ENCODE measurements at regions not wholly inside any gene's neighbourhood (a gene's known extent, or its start where the extent isn't known, plus 50 kb on each side); places are given as distances from the start of the nearest gene placed in this dataset.
"Not testable (repeated sequence)": the region's sequence is repeated elsewhere in the genome, so short reads cannot be mapped to it uniquely, and the experiment has no call there.

- no peak for DNase-seq (ENCODE audit: low read depth)
- no peak overlapping the region for H3K4me3 ChIP-seq (ENCODE audit: low read depth, low read length)
- no peak for TF ChIP-seq POLR2A (IDR thresholded peaks at IDR 0.05; ENCODE audit: extremely low read depth, insufficient read length)
- no peak for TF ChIP-seq MAX (IDR thresholded peaks at IDR 0.05; ENCODE audit: low read depth, low read length)
- TF ChIP-seq CTCF (IDR thresholded peaks at IDR 0.05; ENCODE audit: low read depth, low read length): no peak
- TF ChIP-seq MYC (IDR thresholded peaks at IDR 0.05; ENCODE audit: low read depth, low read length): no peak
Measured at GRCh38 chr2:95729597-95729955, 137.8 kb downstream of the TRIM43 start.

DNA sequence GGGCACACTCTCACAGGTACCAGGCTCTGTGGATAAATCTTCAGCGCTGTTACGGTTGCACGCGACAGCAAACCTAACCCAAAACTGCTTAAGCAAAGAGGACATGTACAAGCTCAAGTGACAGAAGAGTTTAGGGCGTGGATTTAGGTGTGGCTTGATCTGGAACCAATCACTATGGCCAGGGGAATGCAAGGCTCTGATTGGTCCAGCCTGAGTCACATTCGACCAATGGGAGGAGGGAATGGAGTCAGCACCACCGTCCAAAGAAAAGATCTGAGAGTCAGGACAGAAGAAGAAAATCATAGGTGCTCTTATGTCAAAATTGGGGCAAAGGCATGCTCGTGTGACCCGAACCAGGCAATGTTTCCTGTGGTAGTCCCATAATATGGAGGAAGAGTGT is 139.0 kb downstream of the TRIM43 start:
- no peak overlapping the region for H3K4me3 ChIP-seq (ENCODE audit: low read depth, low read length)
- DNase-seq (ENCODE audit: low read depth): peak; percentile 18
- TF ChIP-seq CTCF (IDR thresholded peaks at IDR 0.05; ENCODE audit: low read depth, low read length): no peak
- TF ChIP-seq MAX (IDR thresholded peaks at IDR 0.05; ENCODE audit: low read depth, low read length): no peak
- no peak for TF ChIP-seq POLR2A (IDR thresholded peaks at IDR 0.05; ENCODE audit: extremely low read depth, insufficient read length)
- TF ChIP-seq MYC (IDR thresholded peaks at IDR 0.05; ENCODE audit: low read depth, low read length): no peak

DNA sequence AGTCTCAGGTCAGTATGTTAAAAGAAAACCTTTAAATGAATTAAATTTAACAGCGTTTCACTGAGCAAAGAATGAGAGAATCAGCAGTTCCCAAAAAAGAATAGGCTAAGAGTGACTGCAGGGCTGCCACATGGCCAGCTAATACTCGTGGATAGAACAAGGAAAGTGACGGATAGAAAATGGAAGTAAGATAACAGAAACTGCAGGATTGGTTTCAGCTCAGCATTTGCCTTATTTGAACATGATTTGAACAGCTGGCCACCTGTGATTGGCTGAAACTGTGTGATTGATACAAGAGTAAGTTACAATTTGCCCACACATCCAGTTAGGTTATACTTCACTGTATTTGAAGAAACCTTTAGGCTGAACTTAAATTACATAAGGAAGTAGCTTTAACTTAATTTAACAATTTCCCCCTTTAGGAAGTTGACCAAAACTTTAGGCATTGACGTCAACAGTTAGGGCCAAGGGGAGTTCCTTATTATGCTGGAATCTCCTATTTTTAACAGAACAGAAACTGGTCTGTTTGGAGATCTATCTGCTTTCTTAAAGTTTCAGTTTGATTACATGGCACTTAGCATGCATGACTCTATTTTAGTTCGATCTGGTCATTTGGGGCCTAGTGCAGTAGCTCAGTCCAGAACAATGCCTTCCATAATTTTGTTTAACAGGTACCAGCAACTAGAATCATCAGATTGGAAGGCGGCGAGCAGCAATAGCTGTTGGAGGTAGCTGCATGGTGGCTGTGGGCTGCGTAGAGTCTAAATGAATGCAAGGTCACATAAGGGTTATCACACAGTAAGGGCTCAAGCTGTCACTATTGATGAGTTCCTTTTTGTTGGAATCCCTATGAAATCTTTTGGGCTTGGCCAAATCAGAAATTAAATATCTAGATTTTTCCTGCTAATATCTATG is 143.4 kb downstream of the TRIM43 start:
- H3K4me3 ChIP-seq (ENCODE audit: low read depth, low read length): no peak overlapping the region
- no peak for TF ChIP-seq MYC (IDR thresholded peaks at IDR 0.05; ENCODE audit: low read depth, low read length)
- DNase-seq (ENCODE audit: low read depth): no peak

DNA sequence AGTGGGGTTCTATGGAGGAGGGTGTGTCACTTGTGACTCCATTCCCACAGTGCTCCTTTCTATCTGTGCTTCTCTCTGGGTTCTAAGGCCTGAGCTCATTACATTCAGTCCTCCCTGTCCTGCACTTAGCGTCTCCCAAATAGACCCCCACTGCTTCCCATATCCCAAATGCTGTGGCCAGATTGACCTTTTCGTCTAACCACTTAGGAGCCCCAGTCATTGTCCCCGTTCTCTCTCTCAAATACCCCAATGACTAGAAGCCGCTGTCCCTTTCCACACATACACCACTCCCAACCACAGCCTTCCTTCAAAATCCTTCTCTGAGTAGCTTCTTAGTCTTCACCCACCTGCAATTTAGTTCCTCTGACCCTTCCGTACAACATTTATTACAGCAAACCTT is 146.5 kb downstream of the TRIM43 start:
- no peak for DNase-seq (ENCODE audit: low read depth)
- no peak overlapping the region for H3K4me3 ChIP-seq (ENCODE audit: low read depth, low read length)
- TF ChIP-seq POLR2A (IDR thresholded peaks at IDR 0.05; ENCODE audit: extremely low read depth, insufficient read length) (no peak), MAX (IDR thresholded peaks at IDR 0.05; ENCODE audit: low read depth, low read length) (no peak), MYC (IDR thresholded peaks at IDR 0.05; ENCODE audit: low read depth, low read length) (no peak), CTCF (IDR thresholded peaks at IDR 0.05; ENCODE audit: low read depth, low read length) (no peak)

GRCh38 chr2:95752126-95752525 is 160.3 kb downstream of the TRIM43 start:
- not testable (repeated sequence) for H3K4me3 ChIP-seq (ENCODE audit: low read depth, low read length); DNase-seq (ENCODE audit: low read depth)

- not testable (repeated sequence) for DNase-seq (ENCODE audit: low read depth)
Measured at GRCh38 chr2:95753812-95754211, 162.0 kb downstream of the TRIM43 start.

GRCh38 chr2:95754213-95754612 is 162.4 kb downstream of the TRIM43 start:
- H3K4me3 ChIP-seq (ENCODE audit: low read depth, low read length); DNase-seq (ENCODE audit: low read depth): not testable (repeated sequence)

More at GRCh38 chr2:95753812-95754211, 162.0 kb downstream of the TRIM43 start:
- H3K4me3 ChIP-seq (ENCODE audit: low read depth, low read length): not testable (repeated sequence)

- not testable (repeated sequence) for DNase-seq (ENCODE audit: low read depth); H3K4me3 ChIP-seq (ENCODE audit: low read depth, low read length)
Measured at GRCh38 chr2:95754819-95755563, 163.2 kb downstream of the TRIM43 start.

DNA sequence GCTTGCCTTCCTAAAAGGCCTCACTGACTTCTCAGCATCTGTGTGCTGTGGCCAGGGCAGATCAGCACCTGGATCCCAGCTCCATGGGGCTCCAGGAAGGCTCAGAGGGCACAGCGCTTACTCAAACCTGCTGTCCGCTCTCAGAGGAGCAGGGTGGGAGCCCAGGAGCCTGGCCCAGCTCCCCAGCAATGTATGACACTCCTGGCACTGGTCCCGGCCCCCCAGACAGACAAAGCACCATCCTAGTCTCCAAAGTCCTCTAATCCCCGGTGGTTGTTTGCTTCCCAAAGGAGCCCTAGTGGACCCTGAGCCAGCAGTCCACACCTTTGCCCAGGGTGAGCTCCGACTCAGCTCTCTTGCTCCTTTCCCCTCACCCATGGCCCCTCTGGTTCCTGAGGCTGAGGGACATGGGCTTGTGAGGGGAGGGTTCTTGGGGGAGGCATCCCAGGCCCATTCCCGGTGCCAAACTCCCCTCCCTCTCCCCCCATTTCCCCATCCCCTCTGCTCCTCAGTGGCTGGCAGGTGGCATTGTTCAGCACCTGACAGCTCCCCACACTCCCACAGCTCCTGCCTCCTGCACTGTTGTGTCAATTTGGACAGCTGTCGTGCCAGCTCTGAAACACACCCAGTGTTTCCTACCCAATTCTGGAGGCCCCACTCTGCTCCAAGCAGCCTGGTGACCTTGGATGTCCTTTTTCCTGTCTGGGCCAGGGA is 164.3 kb downstream of the TRIM43 start:
- not testable (repeated sequence) for DNase-seq (ENCODE audit: low read depth); H3K4me3 ChIP-seq (ENCODE audit: low read depth, low read length)
